ENCODE measurements at regions not wholly inside any gene's neighbourhood (a gene's known extent, or its start where the extent isn't known, plus 50 kb on each side); places are given as distances from the start of the nearest gene placed in this dataset.

DNA sequence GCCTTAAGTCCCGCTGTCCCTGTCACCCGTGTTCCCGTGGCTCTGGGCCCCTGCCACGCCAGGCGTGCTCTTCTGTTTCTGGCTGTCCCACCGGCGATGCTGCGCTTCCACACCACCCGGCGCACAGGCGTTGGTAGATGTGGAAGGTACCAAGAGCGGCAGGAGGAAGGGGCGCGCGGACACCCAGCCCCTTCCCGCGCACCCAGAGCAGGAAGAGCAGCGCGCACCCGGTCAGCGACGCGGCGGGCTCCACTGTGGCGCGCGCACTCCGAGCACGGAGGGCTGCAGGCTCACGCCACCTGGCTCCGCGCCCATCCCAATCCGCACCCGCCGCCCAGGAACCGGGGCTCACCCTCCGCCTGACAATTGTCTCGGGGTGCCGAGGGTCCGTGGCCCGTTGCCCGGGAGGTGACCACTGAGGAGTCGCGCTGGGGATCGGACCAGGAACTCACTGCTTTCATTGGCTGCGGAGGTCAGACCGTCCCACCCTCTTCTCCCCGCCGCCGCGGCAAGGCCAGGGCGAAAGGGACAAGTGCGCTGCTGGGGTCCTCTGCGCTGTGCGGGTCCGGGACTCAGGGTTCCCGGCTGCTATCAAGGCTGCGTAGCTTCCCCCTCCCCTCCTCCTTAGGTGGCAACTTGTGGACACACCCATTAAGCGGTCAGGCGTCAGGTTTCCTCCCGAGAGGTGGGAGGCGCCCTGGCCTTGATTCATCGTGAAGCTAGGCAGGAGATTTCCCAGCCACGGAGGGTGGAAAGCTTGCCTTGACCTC is 121.6 kb upstream of the ZNF92 start:
- DNase-seq (ENCODE audit: low read depth), result peak; percentile 64
- TF ChIP-seq, protein P1, sequence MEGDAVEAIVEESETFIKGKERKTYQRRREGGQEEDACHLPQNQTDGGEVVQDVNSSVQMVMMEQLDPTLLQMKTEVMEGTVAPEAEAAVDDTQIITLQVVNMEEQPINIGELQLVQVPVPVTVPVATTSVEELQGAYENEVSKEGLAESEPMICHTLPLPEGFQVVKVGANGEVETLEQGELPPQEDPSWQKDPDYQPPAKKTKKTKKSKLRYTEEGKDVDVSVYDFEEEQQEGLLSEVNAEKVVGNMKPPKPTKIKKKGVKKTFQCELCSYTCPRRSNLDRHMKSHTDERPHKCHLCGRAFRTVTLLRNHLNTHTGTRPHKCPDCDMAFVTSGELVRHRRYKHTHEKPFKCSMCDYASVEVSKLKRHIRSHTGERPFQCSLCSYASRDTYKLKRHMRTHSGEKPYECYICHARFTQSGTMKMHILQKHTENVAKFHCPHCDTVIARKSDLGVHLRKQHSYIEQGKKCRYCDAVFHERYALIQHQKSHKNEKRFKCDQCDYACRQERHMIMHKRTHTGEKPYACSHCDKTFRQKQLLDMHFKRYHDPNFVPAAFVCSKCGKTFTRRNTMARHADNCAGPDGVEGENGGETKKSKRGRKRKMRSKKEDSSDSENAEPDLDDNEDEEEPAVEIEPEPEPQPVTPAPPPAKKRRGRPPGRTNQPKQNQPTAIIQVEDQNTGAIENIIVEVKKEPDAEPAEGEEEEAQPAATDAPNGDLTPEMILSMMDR (IDR thresholded peaks at IDR 0.05; ENCODE audit: insufficient read depth, low read depth, low read length, missing control alignments), result no peak
- H3K4me3 ChIP-seq (ENCODE audit: low read depth, low read length), result peak overlapping the region; percentile 68

DNA sequence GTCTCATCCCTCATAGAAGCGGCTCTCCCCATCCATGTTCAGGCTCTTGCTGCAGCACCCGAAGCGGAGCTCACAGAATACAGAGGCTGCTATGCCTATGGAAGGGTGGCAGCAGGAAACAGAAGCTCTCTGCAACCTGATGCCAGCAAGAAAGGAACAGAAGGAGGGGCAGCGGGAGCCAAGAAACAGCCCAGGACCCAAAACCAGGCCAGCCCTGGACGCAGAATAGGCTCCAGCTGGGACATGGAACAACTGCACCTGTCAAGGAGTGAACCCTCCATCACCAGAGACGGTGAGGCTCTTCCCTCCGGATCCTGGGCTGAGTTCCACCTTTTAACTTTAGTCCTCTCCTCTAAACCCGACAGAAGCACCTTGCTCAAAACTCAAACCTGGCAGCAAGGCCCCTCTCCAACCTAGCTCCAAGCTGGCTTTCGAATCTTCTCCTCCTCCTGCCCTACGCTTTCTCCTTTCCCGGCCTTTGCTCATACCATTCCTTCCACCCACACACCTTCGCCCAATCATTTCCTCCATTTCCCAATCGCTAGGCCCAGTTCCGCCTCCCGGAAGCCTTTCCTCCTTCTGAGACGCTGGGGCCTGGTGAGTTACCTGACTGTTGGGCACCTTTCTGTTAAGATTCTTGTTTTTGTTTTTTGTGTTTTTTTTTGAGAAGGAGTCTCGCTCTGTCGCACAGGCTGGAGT is 122.8 kb upstream of the ZNF92 start:
- H3K4me3 ChIP-seq (ENCODE audit: low read depth, low read length), result no peak overlapping the region
- TF ChIP-seq, protein P1 (IDR thresholded peaks at IDR 0.05; ENCODE audit: insufficient read depth, low read depth, low read length, missing control alignments), result no peak
- no peak for DNase-seq (ENCODE audit: low read depth)

DNA sequence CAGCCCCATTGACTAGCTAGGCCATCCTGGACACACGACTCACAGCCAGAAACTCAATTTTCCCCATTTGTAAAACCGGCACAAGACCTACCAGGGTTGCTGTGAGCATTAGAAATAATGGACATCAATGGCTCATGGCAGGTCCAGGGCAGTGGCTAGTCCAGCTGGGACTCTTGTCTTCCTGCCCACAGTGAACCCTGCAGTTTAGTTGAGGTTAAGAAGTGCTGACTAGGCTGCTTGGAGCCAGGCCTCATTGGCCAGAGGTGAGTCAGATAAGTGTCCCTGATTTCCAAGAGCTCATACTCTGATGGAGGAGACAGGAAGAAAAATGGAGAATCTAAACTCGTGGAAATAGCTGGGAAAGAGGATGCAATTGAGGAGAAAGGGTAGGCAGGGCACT is 123.4 kb upstream of the ZNF92 start:
- DNase-seq (ENCODE audit: low read depth), result no peak
- TF ChIP-seq, protein P1 (IDR thresholded peaks at IDR 0.05; ENCODE audit: insufficient read depth, low read depth, low read length, missing control alignments), result no peak
- no peak overlapping the region for H3K4me3 ChIP-seq (ENCODE audit: low read depth, low read length)

DNA sequence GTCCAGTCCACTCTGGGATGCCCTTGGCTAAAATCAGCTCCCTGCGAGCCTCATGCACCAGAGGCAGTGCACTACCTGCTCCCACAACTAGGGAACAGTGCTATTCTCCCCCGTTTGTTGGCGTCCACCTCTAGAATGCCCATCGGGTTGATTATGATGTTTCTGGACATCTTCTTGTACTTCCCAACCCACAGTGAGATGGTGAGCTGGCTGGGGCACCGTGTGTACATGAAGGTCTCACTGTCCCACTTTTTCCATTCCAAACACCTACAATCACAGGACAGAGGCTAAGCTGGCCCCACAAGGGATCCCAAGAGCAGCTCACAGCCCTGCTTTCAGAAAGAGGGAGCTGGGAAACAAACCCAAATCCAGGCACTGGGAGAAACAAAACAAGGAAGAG is 126.2 kb upstream of the ZNF92 start:
- no peak for DNase-seq (ENCODE audit: low read depth)
- TF ChIP-seq, protein P1 (IDR thresholded peaks at IDR 0.05; ENCODE audit: insufficient read depth, low read depth, low read length, missing control alignments), result no peak
- no peak overlapping the region for H3K4me3 ChIP-seq (ENCODE audit: low read depth, low read length)

DNA sequence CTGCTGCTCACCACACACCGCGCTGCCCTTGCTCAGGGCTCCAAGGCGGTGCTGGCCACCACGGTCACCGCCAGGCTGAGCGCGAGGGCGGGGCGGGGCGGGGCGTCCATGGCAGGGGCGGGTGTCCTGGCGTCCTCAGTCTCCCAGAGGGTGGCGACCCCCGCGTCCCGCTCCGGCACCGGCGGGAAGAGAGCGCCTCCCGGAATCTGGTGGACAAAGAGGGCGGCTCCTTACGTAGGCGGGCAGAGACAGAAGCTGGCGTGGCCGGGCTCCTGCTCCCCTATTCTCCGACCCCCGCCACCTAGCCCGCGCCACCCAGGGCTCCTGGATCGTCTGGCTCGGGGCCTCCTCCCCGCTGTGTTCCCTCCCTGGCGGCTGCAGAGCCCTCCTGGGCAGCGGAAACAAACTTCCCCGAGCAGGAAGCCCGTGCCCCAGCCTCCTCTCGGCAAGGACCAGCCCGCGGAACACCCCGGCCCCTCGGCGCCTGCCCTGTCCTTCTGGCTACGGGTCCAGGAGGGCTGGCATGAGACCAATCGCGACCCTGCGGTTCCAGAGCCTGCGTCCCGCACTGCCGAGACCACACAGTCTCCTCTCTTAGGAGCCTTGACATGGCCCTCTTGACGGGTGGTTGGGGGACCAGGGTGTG is 133.8 kb upstream of the ZNF92 start:
- no peak for DNase-seq (ENCODE audit: low read depth)
- TF ChIP-seq, protein P1 (IDR thresholded peaks at IDR 0.05; ENCODE audit: insufficient read depth, low read depth, low read length, missing control alignments), result no peak
- H3K4me3 ChIP-seq (ENCODE audit: low read depth, low read length), result no peak overlapping the region

DNA sequence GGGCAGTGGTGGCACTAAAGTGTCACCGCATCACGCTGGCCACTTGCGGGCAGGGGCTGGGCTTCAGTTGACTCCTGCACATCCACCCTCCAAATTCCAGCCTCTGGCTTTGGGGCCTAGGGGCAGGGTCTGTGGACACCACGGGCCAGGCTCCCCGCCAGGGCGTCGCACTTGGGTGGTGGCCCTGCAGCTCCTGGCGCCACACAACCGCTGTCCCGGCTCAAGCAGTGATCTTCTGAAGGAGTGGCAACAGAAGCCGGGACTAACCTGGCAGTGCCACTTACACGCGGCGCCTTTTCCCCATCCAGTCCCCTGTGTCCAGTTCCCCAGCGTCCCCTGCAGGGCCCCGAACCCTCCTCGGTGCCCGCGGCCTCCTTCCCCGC is 134.3 kb upstream of the ZNF92 start:
- DNase-seq (ENCODE audit: low read depth), result no peak
- TF ChIP-seq, protein P1 (IDR thresholded peaks at IDR 0.05; ENCODE audit: insufficient read depth, low read depth, low read length, missing control alignments), result no peak
- no peak overlapping the region for H3K4me3 ChIP-seq (ENCODE audit: low read depth, low read length)
